Naive B cell (primary cell): ENCODE measurements at regions not wholly inside any gene's neighbourhood (a gene's known extent, or its start where the extent isn't known, plus 50 kb on each side); places are given as distances from the start of the nearest gene placed in this dataset.
"Not testable (repeated sequence)": the region's sequence is repeated elsewhere in the genome, so short reads cannot be mapped to it uniquely, and the experiment has no call there.

Experiments used
- ATAC-seq, 2 donors: fragments of 150-1000 bp; cut with Tn5 transposase; 2 replicates each; pipeline ENCODE4 v1.10.0; 2021; ENCODE audit warnings: low read depth in 2 of 2, mild to moderate bottlenecking in 2 of 2, moderate library complexity in 2 of 2
- DNase-seq: peaks from one replicate; pipeline ENCODE4 v3.0.0; 2022
- H3K27ac Mint-ChIP-seq, 6 donors: one replicate each; pipeline ENCODE4 v1.8.0; 2020 to 2022; ENCODE audit warnings: mild to moderate bottlenecking in 6 of 6, mixed read lengths in 6 of 6, moderate library complexity in 5 of 6, inconsistent platforms in 2 of 6
- H3K27me3 Mint-ChIP-seq, 3 donors: one replicate each; pipeline ENCODE4 v1.8.0; 2021 to 2022; ENCODE audit warnings: mixed read lengths in 3 of 3, mild to moderate bottlenecking in 1 of 3
- H3K36me3 Mint-ChIP-seq, 2 donors: one replicate each; pipeline ENCODE4 v1.8.0; 2020 to 2022; ENCODE audit warnings: mixed read lengths in 2 of 2, inconsistent platforms in 1 of 2, mild to moderate bottlenecking in 1 of 2
- H3K4me1 Mint-ChIP-seq, 3 donors: one replicate each; pipeline ENCODE4 v1.8.0; 2020 to 2022; ENCODE audit warnings: mixed read lengths in 3 of 3, inconsistent platforms in 1 of 3, mild to moderate bottlenecking in 1 of 3, moderate library complexity in 1 of 3
- H3K4me3 Mint-ChIP-seq, 8 donors: one replicate each; pipeline ENCODE4 v1.8.0; 2020 to 2022; ENCODE audit warnings: mild to moderate bottlenecking in 8 of 8, mixed read lengths in 8 of 8, moderate library complexity in 8 of 8, inconsistent platforms in 2 of 8
- H3K9me3 Mint-ChIP-seq, 7 donors: one replicate each; pipeline ENCODE4 v1.8.0; 2020 to 2022; ENCODE audit warnings: mixed read lengths in 7 of 7, mild to moderate bottlenecking in 5 of 7, inconsistent platforms in 2 of 7, moderate library complexity in 1 of 7

- not testable (repeated sequence) for ATAC-seq, DNase-seq, H3K27ac Mint-ChIP-seq, H3K36me3 Mint-ChIP-seq, H3K4me3 Mint-ChIP-seq, H3K27me3 Mint-ChIP-seq, H3K4me1 Mint-ChIP-seq
- peaks cover 0 to 18% (median 12%) of the 10 kb centered on the region in 7 donors for H3K9me3 Mint-ChIP-seq
Observed at GRCh38 chr16:80242279-80242678, 298.5 kb upstream of the DYNLRB2 start.

GRCh38 chr16:80233097-80233835, 307.5 kb upstream of the DYNLRB2 start:
- ATAC-seq, result no peak
- peaks cover 0 to 4% (median 0%) of the 10 kb centered on the region in 7 donors for H3K9me3 Mint-ChIP-seq
- no peaks in the 10 kb centered on the region for H3K36me3 Mint-ChIP-seq
- H3K4me3 Mint-ChIP-seq, result no peak overlapping the region
- H3K4me1 Mint-ChIP-seq, result peaks cover 0 to 6% (median 0%) of the 10 kb centered on the region in 3 donors
- H3K27ac Mint-ChIP-seq, result peak overlapping the region in 1 of 6 donors; percentile 9
- no peak for DNase-seq
- H3K27me3 Mint-ChIP-seq, result no peaks in the 10 kb centered on the region

DNA sequence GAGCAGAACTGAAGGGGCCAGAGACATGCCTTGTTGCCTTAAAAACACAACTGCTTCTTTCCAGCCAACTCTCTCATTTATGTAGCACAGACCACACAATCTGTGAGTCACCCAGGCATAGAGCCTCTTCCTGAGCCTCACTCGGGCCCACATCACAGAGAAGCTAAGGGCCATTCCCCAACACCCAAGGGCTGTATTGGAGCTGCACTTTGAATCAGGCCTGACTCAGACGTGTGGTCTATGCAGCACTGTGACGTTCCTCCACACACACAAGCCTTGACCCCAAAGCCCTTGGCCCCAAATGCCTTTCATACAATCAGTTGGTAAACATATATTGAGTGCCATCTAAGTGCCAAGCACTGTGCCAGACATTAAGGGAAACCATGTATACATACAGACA, 308.9 kb upstream of the DYNLRB2 start:
- Mint-ChIP-seq H3K4me1 (peaks cover 0 to 6% (median 0%) of the 10 kb centered on the region in 3 donors), H3K27ac (no peak overlapping the region), H3K9me3 (peaks cover 0 to 3% (median under 1%) of the 10 kb centered on the region in 7 donors), H3K36me3 (no peaks in the 10 kb centered on the region), H3K27me3 (no peaks in the 10 kb centered on the region), H3K4me3 (no peak overlapping the region)
- DNase-seq (no peak), ATAC-seq (no peak)

GRCh38 chr16:80231121-80231520, 309.7 kb upstream of the DYNLRB2 start:
- Mint-ChIP-seq H3K4me3 (no peak overlapping the region), H3K9me3 (peaks cover 2 to 10% (median 6%) of the 10 kb centered on the region in 7 donors), H3K27ac (no peak overlapping the region), H3K27me3 (no peaks in the 10 kb centered on the region), H3K36me3 (no peaks in the 10 kb centered on the region), H3K4me1 (peaks cover 0 to 6% (median 0%) of the 10 kb centered on the region in 3 donors)
- ATAC-seq, result no peak
- DNase-seq, result no peak

DNA sequence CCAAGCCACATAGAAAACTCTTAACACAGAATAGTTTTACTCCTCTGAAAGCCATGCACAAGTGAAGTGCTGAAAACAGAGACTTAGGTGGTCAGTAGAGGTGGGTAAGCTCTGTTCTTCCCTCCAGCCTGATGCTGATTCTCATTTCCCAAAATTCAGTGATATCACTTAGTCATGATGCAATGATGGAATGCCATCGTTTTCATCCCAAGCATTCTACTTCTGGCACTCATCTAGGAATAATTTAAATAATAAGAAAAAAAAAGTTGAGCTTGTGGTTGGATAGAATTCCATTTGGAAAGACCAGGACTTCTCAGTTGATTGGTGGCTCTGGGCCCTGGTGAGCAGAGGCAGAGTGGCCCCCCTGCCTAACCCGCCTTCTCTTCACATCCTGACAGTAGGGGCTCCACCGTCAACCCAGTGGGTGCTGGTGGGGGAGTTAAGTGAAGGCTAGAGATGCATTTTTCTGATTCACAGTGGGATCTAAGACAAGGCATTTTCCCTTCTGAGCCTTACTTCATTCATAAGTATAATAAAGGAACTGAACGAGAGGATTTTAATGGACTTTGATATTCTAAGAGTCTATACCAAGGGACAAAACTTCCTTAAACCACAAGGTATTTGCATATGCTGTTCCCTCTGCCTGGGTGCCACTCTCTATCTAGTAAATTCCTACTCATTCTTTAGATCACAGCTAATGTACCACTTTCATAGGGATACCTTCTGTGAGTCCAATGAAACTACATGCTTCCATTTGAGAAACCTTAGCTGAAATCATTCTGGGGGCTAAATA, 310.3 kb upstream of the DYNLRB2 start:
- H3K4me1 Mint-ChIP-seq, result peaks cover 0 to 6% (median 0%) of the 10 kb centered on the region in 3 donors
- H3K36me3 Mint-ChIP-seq, result no peaks in the 10 kb centered on the region
- DNase-seq (no peak), ATAC-seq (no peak)
- no peaks in the 10 kb centered on the region for H3K27me3 Mint-ChIP-seq
- H3K9me3 Mint-ChIP-seq, result peaks cover 4 to 14% (median 7%) of the 10 kb centered on the region in 7 donors
- H3K27ac Mint-ChIP-seq, result no peak overlapping the region
- no peak overlapping the region for H3K4me3 Mint-ChIP-seq

DNA sequence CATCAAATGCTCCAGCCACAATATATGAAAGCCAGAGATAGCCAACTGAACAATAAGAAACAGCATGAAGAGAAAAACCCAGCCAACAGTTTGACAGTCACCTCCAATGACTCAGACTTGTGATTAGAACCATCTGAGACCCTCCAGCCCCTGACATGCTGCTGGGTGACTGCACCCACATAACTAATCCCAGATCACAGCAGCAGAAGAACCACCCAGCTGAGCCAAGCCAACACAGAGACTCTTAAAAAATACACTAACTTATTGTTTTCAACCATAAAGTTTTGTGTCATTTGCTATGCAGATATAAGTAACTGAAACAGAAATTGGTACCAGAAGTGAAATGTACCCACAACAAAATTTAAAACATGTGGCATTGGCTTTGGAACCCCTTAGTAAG, 314.3 kb upstream of the DYNLRB2 start:
- Mint-ChIP-seq H3K36me3 (no peaks in the 10 kb centered on the region), H3K27me3 (no peaks in the 10 kb centered on the region), H3K4me3 (no peak overlapping the region), H3K9me3 (peaks cover 4 to 20% (median 10%) of the 10 kb centered on the region in 7 donors), H3K4me1 (no peaks in the 10 kb centered on the region), H3K27ac (no peak overlapping the region)
- no peak for ATAC-seq
- no peak for DNase-seq

DNA sequence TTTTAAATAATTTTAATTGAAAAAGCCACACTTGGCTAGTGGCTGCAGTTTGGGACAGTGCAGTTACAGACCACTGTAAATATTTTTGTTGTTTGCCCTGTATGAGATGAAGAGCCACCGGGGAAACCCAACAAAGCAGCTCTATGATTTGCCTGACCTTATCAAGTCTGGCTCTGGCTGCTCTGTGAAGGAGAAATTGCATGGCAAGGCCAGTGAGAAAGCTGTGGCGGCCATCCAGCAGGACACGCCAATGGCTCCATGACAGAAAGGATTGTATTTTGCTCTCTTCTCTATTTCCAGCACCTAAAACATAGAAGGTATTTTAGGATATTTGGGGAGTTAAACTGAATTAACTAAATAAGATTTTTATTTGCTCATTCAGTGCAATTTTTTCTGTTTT, 330.0 kb upstream of the DYNLRB2 start:
- ATAC-seq (no peak), DNase-seq (no peak)
- Mint-ChIP-seq H3K9me3 (peaks cover 0 to 13% (median 5%) of the 10 kb centered on the region in 7 donors), H3K27me3 (peaks cover 0 to 11% (median 9%) of the 10 kb centered on the region in 3 donors), H3K4me1 (no peaks in the 10 kb centered on the region), H3K36me3 (no peaks in the 10 kb centered on the region), H3K4me3 (no peak overlapping the region), H3K27ac (no peak overlapping the region)

GRCh38 chr16:80208743-80209142, 332.1 kb upstream of the DYNLRB2 start:
- Mint-ChIP-seq H3K9me3 (peaks cover 0 to 14% (median 3%) of the 10 kb centered on the region in 7 donors), H3K4me3 (no peak overlapping the region), H3K27ac (no peak overlapping the region), H3K36me3 (no peaks in the 10 kb centered on the region), H3K27me3 (peaks cover 0 to 14% (median 11%) of the 10 kb centered on the region in 3 donors), H3K4me1 (no peaks in the 10 kb centered on the region)
- ATAC-seq (no peak), DNase-seq (no peak)

- Mint-ChIP-seq H3K9me3 (peaks cover 0 to 14% (median 0%) of the 10 kb centered on the region in 7 donors), H3K4me3 (no peak overlapping the region), H3K4me1 (no peaks in the 10 kb centered on the region), H3K36me3 (no peaks in the 10 kb centered on the region), H3K27me3 (peaks cover 0 to 14% (median 11%) of the 10 kb centered on the region in 3 donors), H3K27ac (no peak overlapping the region)
- ATAC-seq (no peak), DNase-seq (no peak)
Observed at GRCh38 chr16:80208015-80208414, 332.8 kb upstream of the DYNLRB2 start.

DNA sequence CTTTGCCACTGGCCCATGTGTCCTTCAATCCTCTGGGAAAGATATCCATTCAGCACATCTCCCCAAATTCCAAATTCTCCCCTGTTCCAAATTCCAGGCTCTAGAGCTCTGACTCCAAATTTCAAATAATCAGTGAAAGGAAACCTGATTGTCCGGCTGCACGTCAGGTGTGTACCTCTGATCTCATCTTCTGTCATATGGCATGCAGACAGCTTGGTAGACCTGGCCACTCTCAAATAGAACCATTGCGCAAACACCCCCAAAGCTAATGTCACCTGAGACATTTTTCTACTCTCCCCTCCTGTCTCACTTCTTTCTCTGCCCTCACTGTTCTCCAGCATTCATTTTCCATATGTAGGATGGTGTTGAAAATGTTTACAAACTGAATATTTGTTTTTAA, 337.0 kb upstream of the DYNLRB2 start:
- H3K9me3 Mint-ChIP-seq, result peaks cover 0 to 9% (median 3%) of the 10 kb centered on the region in 7 donors
- DNase-seq (no peak), ATAC-seq (no peak)
- H3K27ac Mint-ChIP-seq, result no peak overlapping the region
- peaks cover 5 to 9% (median 6%) of the 10 kb centered on the region in 3 donors for H3K27me3 Mint-ChIP-seq
- no peaks in the 10 kb centered on the region for H3K36me3 Mint-ChIP-seq
- H3K4me1 Mint-ChIP-seq, result no peaks in the 10 kb centered on the region
- H3K4me3 Mint-ChIP-seq, result no peak overlapping the region

GRCh38 chr16:80202831-80203413, 337.9 kb upstream of the DYNLRB2 start:
- no peak overlapping the region for H3K27ac Mint-ChIP-seq
- no peak overlapping the region for H3K4me3 Mint-ChIP-seq

GRCh38 chr16:80200079-80200478, 340.7 kb upstream of the DYNLRB2 start:
- peaks cover 0 to 5% (median 3%) of the 10 kb centered on the region in 7 donors for H3K9me3 Mint-ChIP-seq
- no peak for ATAC-seq
- peaks cover 0 to 5% (median 5%) of the 10 kb centered on the region in 3 donors for H3K27me3 Mint-ChIP-seq
- no peaks in the 10 kb centered on the region for H3K36me3 Mint-ChIP-seq
- no peak overlapping the region for H3K27ac Mint-ChIP-seq
- no peak overlapping the region for H3K4me3 Mint-ChIP-seq
- H3K4me1 Mint-ChIP-seq, result no peaks in the 10 kb centered on the region
- no peak for DNase-seq

More at GRCh38 chr16:80202831-80203413, 337.9 kb upstream of the DYNLRB2 start:
- Mint-ChIP-seq H3K27me3 (peaks cover 5 to 9% (median 6%) of the 10 kb centered on the region in 3 donors), H3K36me3 (no peaks in the 10 kb centered on the region), H3K9me3 (peaks cover 0 to 9% (median 3%) of the 10 kb centered on the region in 7 donors), H3K4me1 (no peaks in the 10 kb centered on the region)
- ATAC-seq (no peak), DNase-seq (no peak)

DNA sequence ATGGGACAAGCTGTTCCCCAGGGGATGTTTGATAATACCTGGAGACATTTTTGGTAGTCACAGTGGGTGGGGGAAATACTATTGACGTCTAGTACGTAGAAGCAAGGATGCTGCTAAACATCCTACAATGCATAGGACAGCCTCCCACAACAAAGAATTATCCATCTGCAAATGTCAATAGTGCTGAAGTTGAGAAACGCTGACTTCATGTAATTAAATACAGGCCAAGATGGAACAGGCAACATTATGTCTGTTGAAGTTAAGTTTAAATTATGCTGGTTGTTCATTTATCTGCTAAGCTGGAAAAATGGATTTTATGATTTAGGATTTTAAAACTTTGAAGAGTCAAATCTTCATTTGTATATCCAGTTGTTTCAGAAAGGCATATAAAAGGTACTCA, 341.2 kb upstream of the DYNLRB2 start:
- peaks cover 0 to 4% (median 2%) of the 10 kb centered on the region in 7 donors for H3K9me3 Mint-ChIP-seq
- DNase-seq (no peak), ATAC-seq (no peak)
- peaks cover 0 to 5% (median 2%) of the 10 kb centered on the region in 3 donors for H3K27me3 Mint-ChIP-seq
- H3K4me3 Mint-ChIP-seq, result no peak overlapping the region
- no peak overlapping the region for H3K27ac Mint-ChIP-seq
- no peaks in the 10 kb centered on the region for H3K4me1 Mint-ChIP-seq
- no peaks in the 10 kb centered on the region for H3K36me3 Mint-ChIP-seq
